ENCODE measurements at regions not wholly inside any gene's neighbourhood (a gene's known extent, or its start where the extent isn't known, plus 50 kb on each side); places are given as distances from the start of the nearest gene placed in this dataset.
A peak's percentile ranks its signal among the peaks of the same experiment; 100 is the strongest.
"Not testable (repeated sequence)": the region's sequence is repeated elsewhere in the genome, so short reads cannot be mapped to it uniquely, and the experiment has no call there.

GRCh38 chr9:18324928-18325745 lies 148.8 kb upstream of the ADAMTSL1 start:
- TF ChIP-seq EZH2 (IDR thresholded peaks at IDR 0.05; ENCODE audit: low read length, missing control alignments) = no peak
- no peak for TF ChIP-seq CTCF (conservative IDR thresholded peaks at IDR 0.05 in 1 of 2, IDR thresholded peaks at IDR 0.05 in 1 of 2; ENCODE audit: low read depth in 1 of 2, low read length in 2 of 2)
- H3K9ac ChIP-seq (ENCODE audit: insufficient read depth, low read length) = no peak overlapping the region
- H3K9me3 ChIP-seq (ENCODE audit: control insufficient read depth, insufficient read depth, low read depth, low read length) = no peaks in the 10 kb centered on the region
- no peaks in the 10 kb centered on the region for H4K20me1 ChIP-seq (ENCODE audit: control insufficient read depth, extremely low read depth, insufficient read depth, low read length)
- no peak overlapping the region for H2AFZ ChIP-seq (ENCODE audit: low read length)
- H3K79me2 ChIP-seq (ENCODE audit: control insufficient read depth, insufficient read depth, low read length) = no peaks in the 10 kb centered on the region
- H3K27ac ChIP-seq (ENCODE audit: insufficient read depth, low read length) = no peak overlapping the region
- no peak overlapping the region for H3K4me2 ChIP-seq (ENCODE audit: extremely low read depth, insufficient read depth, low read length)
- peak; percentile 18 to 42 for DNase-seq (ENCODE audit: low read depth in 2 of 2)
- no peaks in the 10 kb centered on the region for H3K36me3 ChIP-seq (ENCODE audit: control insufficient read depth, insufficient read depth, low read length)
- H3K27me3 ChIP-seq (ENCODE audit: control insufficient read depth, insufficient read depth, low read length) = no peaks in the 10 kb centered on the region
- H3K4me3 ChIP-seq (replicated peaks in 1 of 4; ENCODE audit: control extremely low read depth in 1 of 4, insufficient read depth in 1 of 4, low read depth in 3 of 4, low read length in 4 of 4) = no peak overlapping the region
- no peaks in the 10 kb centered on the region for H3K4me1 ChIP-seq (ENCODE audit: control insufficient read depth, extremely low read depth, insufficient read depth, low read length)

- H3K4me3 ChIP-seq (replicated peaks in 1 of 4; ENCODE audit: control extremely low read depth in 1 of 4, insufficient read depth in 1 of 4, low read depth in 3 of 4, low read length in 4 of 4); H3K9me3 ChIP-seq (ENCODE audit: control insufficient read depth, insufficient read depth, low read depth, low read length); H2AFZ ChIP-seq (ENCODE audit: low read length); H3K27me3 ChIP-seq (ENCODE audit: control insufficient read depth, insufficient read depth, low read length); H3K4me1 ChIP-seq (ENCODE audit: control insufficient read depth, extremely low read depth, insufficient read depth, low read length); H3K9ac ChIP-seq (ENCODE audit: insufficient read depth, low read length); H3K27ac ChIP-seq (ENCODE audit: insufficient read depth, low read length); H3K79me2 ChIP-seq (ENCODE audit: control insufficient read depth, insufficient read depth, low read length); H3K4me2 ChIP-seq (ENCODE audit: extremely low read depth, insufficient read depth, low read length); H4K20me1 ChIP-seq (ENCODE audit: control insufficient read depth, extremely low read depth, insufficient read depth, low read length); DNase-seq (ENCODE audit: low read depth in 2 of 2); H3K36me3 ChIP-seq (ENCODE audit: control insufficient read depth, insufficient read depth, low read length): not testable (repeated sequence)
Observed at GRCh38 chr9:18325746-18326011, 148.3 kb upstream of the ADAMTSL1 start.

GRCh38 chr9:18327121-18327520 lies 146.8 kb upstream of the ADAMTSL1 start:
- H4K20me1 ChIP-seq (ENCODE audit: control insufficient read depth, extremely low read depth, insufficient read depth, low read length) = no peaks in the 10 kb centered on the region
- no peak overlapping the region for H3K4me2 ChIP-seq (ENCODE audit: extremely low read depth, insufficient read depth, low read length)
- no peak overlapping the region for H2AFZ ChIP-seq (ENCODE audit: low read length)
- H3K27me3 ChIP-seq (ENCODE audit: control insufficient read depth, insufficient read depth, low read length) = no peaks in the 10 kb centered on the region
- H3K9ac ChIP-seq (ENCODE audit: insufficient read depth, low read length) = no peak overlapping the region
- no peak overlapping the region for H3K27ac ChIP-seq (ENCODE audit: insufficient read depth, low read length)
- no peaks in the 10 kb centered on the region for H3K36me3 ChIP-seq (ENCODE audit: control insufficient read depth, insufficient read depth, low read length)
- no peaks in the 10 kb centered on the region for H3K79me2 ChIP-seq (ENCODE audit: control insufficient read depth, insufficient read depth, low read length)
- DNase-seq (ENCODE audit: low read depth in 2 of 2) = peak; percentile 37 to 54
- H3K4me3 ChIP-seq (replicated peaks in 1 of 4; ENCODE audit: control extremely low read depth in 1 of 4, insufficient read depth in 1 of 4, low read depth in 3 of 4, low read length in 4 of 4) = no peak overlapping the region
- H3K9me3 ChIP-seq (ENCODE audit: control insufficient read depth, insufficient read depth, low read depth, low read length) = no peaks in the 10 kb centered on the region
- TF ChIP-seq EZH2 (IDR thresholded peaks at IDR 0.05; ENCODE audit: low read length, missing control alignments) (no peak), CTCF (conservative IDR thresholded peaks at IDR 0.05 in 1 of 2, IDR thresholded peaks at IDR 0.05 in 1 of 2; ENCODE audit: low read depth in 1 of 2, low read length in 2 of 2) (no peak)
- H3K4me1 ChIP-seq (ENCODE audit: control insufficient read depth, extremely low read depth, insufficient read depth, low read length) = no peaks in the 10 kb centered on the region
